ENCODE measurements at regions not wholly inside any gene's neighbourhood (a gene's known extent, or its start where the extent isn't known, plus 50 kb on each side); places are given as distances from the start of the nearest gene placed in this dataset.

GRCh38 chr10:83871187-83872081 is 267.9 kb upstream of the GHITM start:
- peak; percentile 40 for DNase-seq (ENCODE audit: low spot score)

GRCh38 chr10:83880252-83880791 is 259.0 kb upstream of the GHITM start:
- no peak for DNase-seq (ENCODE audit: low spot score)

GRCh38 chr10:83881661-83882060 is 257.6 kb upstream of the GHITM start:
- no peak for DNase-seq (ENCODE audit: low spot score)

GRCh38 chr10:83886871-83887270 is 252.4 kb upstream of the GHITM start:
- no peak for DNase-seq (ENCODE audit: low spot score)

DNA sequence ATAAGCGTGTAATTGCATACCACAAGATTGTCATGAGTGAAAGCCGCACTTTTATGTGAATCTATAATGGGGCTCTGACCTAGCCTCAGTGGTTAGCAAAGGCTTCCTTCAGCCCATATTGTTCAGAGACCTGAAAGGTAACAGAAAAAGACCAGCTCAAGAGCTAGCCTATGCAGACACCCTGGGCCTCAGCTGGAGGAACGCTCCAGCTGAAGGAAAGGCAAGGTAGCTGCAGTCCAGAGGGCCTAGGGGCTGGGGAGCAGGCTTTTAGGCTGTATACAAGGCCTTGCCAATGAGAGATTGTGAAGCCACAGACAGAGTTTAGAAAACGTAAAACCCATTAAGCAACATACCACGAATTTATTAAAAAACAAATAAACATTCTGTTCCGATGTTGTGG is 246.6 kb upstream of the GHITM start:
- no peak for DNase-seq (ENCODE audit: low spot score)

DNA sequence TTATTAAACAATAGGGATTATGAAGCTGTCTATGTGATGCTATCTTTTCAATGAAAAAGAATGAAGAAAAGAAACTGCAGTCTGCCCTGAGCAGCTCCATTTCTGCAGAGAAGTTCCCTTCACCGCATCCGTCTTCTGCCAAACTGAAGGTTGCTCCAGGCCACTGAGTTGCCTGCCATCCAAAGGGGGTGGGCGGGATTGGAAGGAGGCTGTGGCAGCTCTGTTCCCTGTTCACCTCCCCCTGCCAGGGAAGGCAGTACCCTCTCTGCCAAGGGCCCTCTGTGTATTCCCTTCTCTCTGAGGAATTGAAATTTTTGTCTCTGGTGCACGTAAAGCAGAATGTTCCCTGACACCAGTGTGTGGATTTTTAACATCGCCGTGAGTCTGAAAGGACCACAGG is 243.1 kb upstream of the GHITM start:
- DNase-seq (ENCODE audit: low spot score): no peak

DNA sequence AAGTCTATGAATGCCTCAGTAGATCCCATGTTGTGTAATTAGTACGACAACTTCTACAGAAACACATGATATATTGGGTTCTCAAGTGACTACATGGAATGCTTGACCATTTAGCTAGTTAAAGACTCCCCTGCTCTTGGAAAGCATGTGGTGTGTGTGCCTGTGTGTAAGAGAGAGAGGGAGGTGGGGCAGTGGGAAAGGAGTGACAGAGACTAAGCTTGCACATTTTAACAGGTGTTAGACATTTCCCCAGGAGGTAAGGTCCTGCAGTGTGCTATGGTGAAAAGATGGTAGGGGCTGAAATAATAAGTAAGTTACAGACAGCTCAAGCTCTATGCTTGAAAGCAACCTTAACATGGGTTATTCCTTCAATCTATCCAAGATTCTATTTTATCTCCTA is 241.7 kb upstream of the GHITM start:
- no peak for DNase-seq (ENCODE audit: low spot score)

DNA sequence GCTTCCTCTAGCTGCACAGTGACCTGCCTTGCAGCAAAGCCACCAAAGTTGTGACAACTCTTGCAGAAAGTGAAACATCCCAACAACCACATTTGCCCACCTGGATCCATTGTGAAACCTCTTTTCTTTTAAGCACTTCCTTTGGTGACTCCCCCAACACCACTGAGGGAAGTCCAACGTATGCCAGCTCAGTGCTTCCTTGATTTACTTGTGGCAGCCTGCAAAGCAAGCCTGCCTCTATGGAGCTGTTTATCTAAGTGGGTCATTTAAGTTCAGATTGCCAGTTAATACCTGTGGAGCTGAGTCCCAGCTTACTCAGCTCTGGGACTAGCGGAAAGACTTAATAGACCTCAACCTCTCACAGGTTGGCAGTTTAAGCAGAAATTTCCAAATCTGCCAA is 230.8 kb upstream of the GHITM start:
- DNase-seq (ENCODE audit: low spot score): no peak

DNA sequence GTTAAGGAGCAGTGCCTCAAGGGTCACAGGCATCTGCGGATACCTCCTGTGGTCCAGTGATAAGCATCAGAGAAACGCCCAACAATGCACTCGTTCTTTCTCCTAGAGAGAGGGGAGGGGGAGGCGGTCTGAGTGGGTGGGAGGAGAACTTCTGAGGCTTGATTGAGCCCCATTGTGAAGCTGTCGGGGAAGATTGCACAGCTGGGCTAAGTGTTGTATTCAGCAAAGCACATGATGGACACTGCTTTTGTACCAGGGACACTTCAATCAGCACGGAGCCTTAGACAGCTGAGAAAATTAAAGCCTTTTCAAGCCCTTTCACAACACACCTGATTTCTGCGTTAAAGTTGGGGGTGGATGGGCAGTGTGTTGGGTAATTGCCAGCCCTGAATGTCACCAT is 230.3 kb upstream of the GHITM start:
- DNase-seq (ENCODE audit: low spot score): no peak

DNA sequence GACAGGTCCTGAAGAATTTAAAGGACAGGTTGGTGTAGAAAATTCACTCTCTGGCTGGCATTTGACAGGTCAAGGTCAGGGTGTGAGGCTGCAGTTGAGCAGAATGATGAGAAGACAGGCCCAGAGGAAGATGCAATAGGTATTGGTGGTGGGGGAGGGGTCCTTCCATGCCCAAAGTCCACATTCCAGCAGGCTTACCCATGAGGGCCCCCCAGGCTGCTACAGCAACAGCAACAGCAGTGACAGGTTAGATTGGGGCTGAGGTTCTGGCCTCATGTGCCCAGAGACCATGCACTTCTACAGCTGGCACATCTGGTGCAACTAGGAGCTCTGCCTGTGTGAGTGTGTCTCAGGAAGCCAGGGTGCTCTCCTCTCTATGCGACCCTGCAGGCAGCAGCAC is 223.5 kb upstream of the GHITM start:
- DNase-seq (ENCODE audit: low spot score): no peak

GRCh38 chr10:83917537-83918506 is 221.5 kb upstream of the GHITM start:
- DNase-seq (ENCODE audit: low spot score): no peak

DNA sequence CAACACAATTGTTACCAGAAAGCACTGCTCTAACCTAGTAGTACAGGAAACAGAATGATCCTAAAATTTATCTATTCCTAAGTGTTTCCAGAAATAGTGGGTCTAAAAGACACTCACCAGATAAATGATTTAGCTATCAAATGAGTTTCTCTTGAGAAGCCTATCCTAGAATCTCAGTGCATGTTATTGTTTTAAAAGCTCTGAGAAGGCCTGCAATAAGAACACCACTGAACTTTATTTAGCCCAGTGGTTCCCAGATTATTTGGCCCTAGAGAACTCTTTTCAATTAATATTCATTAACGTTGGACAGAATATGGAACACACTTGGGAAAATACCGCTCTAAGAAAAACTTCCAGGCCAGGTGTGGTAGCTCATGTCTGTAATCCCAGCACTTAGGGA is 220.1 kb upstream of the GHITM start:
- DNase-seq (ENCODE audit: low spot score): no peak

DNA sequence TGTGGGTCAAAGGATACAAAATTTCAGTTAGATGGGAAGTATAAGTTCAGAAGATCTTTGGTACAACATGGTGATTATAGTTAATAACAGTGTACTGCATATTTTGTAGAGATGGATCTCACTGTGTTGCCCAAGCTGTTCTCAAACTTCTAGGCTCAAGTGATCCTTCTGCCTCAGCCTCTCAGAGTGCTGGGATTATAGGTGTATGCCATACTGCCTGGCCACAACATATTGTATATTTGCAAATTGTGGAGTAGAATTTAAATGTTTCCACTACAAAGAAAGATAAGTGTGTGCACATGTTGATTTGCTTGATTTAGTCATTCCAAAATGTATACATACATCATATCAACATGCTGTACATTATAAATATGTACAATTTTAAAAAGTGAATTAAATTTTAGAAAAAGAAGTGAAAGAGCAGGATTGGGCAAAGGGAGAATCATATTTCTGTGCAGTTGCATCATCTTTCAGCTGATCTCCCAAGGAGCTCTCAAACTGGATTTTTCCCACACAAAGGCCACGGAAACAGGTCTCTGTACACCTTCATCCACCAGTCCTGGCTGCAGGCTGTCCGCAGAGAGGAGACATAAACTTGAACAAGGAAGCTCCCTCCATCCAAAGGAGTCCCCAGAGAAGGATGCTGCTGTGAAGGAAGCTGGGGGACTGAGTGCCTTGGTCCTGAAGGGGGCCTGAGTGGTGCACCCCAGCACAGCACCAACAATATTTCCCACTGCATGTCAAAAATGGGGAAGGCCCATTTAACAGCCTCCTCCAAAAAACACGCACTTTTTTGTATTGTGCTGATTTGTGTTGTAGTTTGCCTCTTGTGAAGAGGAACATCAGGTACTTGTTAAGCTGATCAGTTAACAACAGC is 217.1 kb upstream of the GHITM start:
- no peak for DNase-seq (ENCODE audit: low spot score)

- no peak for DNase-seq (ENCODE audit: low spot score)
Measured at GRCh38 chr10:83925133-83925532, 214.2 kb upstream of the GHITM start.

DNA sequence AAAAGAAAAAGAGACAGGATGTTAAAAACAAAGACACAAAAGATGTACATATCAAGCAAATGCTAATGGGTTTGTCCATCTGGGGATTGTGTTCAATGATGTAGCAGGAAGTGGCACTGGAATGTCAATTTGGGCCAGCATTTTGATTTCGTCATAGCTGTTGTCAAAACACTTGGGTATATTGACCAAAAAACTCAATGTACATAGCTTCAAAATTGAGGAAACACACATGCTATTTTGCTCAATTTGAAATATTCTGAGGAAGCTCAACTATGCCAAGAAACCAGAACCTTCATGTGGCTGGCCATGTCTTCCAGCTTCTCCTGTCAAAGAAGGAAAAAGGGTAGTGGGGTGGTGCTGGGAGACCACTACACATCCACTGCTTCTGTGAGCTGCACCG is 212.7 kb upstream of the GHITM start:
- DNase-seq (ENCODE audit: low spot score): no peak

- no peak for DNase-seq (ENCODE audit: low spot score)
Measured at GRCh38 chr10:83927166-83927565, 212.1 kb upstream of the GHITM start.

- no peak for DNase-seq (ENCODE audit: low spot score)
Measured at GRCh38 chr10:83929399-83929798, 209.9 kb upstream of the GHITM start.

- DNase-seq (ENCODE audit: low spot score): no peak
Measured at GRCh38 chr10:83931669-83932068, 207.6 kb upstream of the GHITM start.

- no peak for DNase-seq (ENCODE audit: low spot score)
Measured at GRCh38 chr10:83932245-83932644, 207.1 kb upstream of the GHITM start.

DNA sequence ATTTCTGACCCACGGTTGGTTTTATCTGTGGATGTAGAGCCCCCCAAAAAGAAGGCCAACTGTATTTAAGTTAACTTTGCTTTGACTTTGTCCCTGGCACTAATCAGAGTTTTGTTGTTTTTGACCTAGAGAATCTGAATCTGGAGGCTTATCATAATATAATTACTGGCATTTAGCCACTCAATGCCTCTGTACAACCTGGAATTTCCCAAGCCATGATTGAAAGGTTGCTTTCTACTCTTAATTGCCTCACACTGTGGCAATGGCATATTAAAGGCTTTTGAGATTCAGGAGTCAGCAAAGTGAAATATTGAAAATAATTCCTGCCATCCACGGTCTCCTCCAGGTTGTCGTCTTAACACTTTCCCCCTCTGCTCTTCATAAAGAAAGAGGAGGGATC is 205.2 kb upstream of the GHITM start:
- no peak for DNase-seq (ENCODE audit: low spot score)

DNA sequence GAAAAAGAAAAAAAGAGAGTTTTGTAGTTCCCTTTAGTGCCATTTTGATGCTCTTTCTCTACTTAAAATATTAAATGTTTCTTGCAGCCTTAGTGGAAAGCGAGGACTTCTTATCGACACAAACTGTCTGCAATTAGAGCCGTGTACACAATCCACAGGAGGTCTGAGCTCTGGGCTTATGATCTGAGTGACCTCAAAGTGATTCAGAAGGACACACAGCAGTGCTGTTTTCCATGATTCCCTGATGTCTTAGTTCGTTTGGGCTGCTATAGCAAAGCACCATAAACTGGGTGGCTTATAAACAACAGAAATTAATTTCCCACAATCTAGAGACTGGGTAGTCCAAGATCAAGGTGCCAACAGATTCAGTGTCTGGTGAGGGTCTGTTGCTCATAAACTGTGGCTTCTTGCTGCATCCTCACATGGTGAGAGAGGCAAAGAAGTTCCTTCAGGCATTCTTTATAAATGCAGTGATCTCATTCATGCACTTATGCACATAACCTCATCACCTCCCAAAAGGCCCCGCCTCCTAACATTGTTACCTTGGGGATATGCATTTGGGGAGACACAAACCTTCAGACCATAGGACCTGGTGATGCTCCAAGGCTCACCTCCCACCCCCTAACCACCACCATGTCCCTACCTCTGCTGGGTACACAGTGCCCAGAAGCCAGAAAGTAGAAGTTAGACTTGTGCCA is 204.5 kb upstream of the GHITM start:
- DNase-seq (ENCODE audit: low spot score): no peak

Measured in CD4-positive, alpha-beta T cell treated with Interleukin-6 at 100 ng/mL for 8 hours (primary cell).